Stimulated activated effector memory CD8-positive, alpha-beta T cell treated with anti-CD3 and anti-CD28 coated beads, Interleukin-12 subunit alpha, Interleukin-12 subunit beta, amount 100 ng/mL, for 72 hours (primary cell): ENCODE measurements at regions not wholly inside any gene's neighbourhood (a gene's known extent, or its start where the extent isn't known, plus 50 kb on each side); places are given as distances from the start of the nearest gene placed in this dataset.
"Not testable (repeated sequence)": the region's sequence is repeated elsewhere in the genome, so short reads cannot be mapped to it uniquely, and the experiment has no call there.

ENCODE experiments used
- ATAC-seq: fragments of 150-1000 bp; cut with Tn5 transposase; 2 replicates; pipeline ENCODE4 v1.10.0; 2021
- DNase-seq, 2 donors: peaks; one replicate each; pipeline ENCODE4 v3.0.0; 2021 to 2022; ENCODE audit warnings: low spot score in 2 of 2
- H3K27ac Mint-ChIP-seq: one replicate; pipeline ENCODE4 v1.8.0; 2022; ENCODE audit warnings: mild to moderate bottlenecking, mixed read lengths
- H3K36me3 Mint-ChIP-seq: one replicate; pipeline ENCODE4 v1.8.0; 2022; ENCODE audit warnings: mild to moderate bottlenecking, mixed read lengths
- H3K4me1 Mint-ChIP-seq: one replicate; pipeline ENCODE4 v1.8.0; 2022; ENCODE audit warnings: mixed read lengths
- H3K4me3 Mint-ChIP-seq: one replicate; pipeline ENCODE4 v1.8.0; 2022; ENCODE audit warnings: mild to moderate bottlenecking, mixed read lengths
- H3K9me3 Mint-ChIP-seq: one replicate; pipeline ENCODE4 v1.8.0; 2022; ENCODE audit warnings: mixed read lengths

- DNase-seq (no peak), ATAC-seq (no peak)
- peaks cover 6% of the 10 kb centered on the region for H3K9me3 Mint-ChIP-seq
- H3K27ac Mint-ChIP-seq, result no peak overlapping the region
- H3K4me3 Mint-ChIP-seq, result no peak overlapping the region
- no peaks in the 10 kb centered on the region for H3K36me3 Mint-ChIP-seq
- no peaks in the 10 kb centered on the region for H3K4me1 Mint-ChIP-seq
Observed at GRCh38 chr3:103532986-103533385, 1098.2 kb downstream of the ZPLD1 start.

GRCh38 chr3:103554451-103554850 is 1119.6 kb downstream of the ZPLD1 start:
- Mint-ChIP-seq H3K4me1 (no peaks in the 10 kb centered on the region), H3K9me3 (peaks cover 3% of the 10 kb centered on the region), H3K36me3 (no peaks in the 10 kb centered on the region), H3K27ac (no peak overlapping the region), H3K4me3 (no peak overlapping the region)
- no peak for DNase-seq
- no peak for ATAC-seq

- ATAC-seq, H3K27ac Mint-ChIP-seq, H3K4me3 Mint-ChIP-seq, H3K36me3 Mint-ChIP-seq, H3K4me1 Mint-ChIP-seq, H3K9me3 Mint-ChIP-seq, DNase-seq: not testable (repeated sequence)
Observed at GRCh38 chr3:103564116-103564515, 1129.3 kb downstream of the ZPLD1 start.

GRCh38 chr3:103585809-103586208 is 1151.0 kb downstream of the ZPLD1 start:
- ATAC-seq (no peak), DNase-seq (no peak)
- Mint-ChIP-seq H3K4me3 (no peak overlapping the region), H3K27ac (no peak overlapping the region), H3K4me1 (no peaks in the 10 kb centered on the region), H3K36me3 (no peaks in the 10 kb centered on the region), H3K9me3 (peaks cover 4% of the 10 kb centered on the region)

- DNase-seq (no peak), ATAC-seq (no peak)
- no peaks in the 10 kb centered on the region for H3K4me1 Mint-ChIP-seq
- H3K9me3 Mint-ChIP-seq, result peaks cover 8% of the 10 kb centered on the region
- H3K27ac Mint-ChIP-seq, result no peak overlapping the region
- H3K36me3 Mint-ChIP-seq, result no peaks in the 10 kb centered on the region
- H3K4me3 Mint-ChIP-seq, result no peak overlapping the region
Observed at GRCh38 chr3:103589770-103590169, 1155.0 kb downstream of the ZPLD1 start.

- Mint-ChIP-seq H3K4me1 (no peaks in the 10 kb centered on the region), H3K9me3 (no peaks in the 10 kb centered on the region), H3K4me3 (no peak overlapping the region), H3K27ac (no peak overlapping the region), H3K36me3 (no peaks in the 10 kb centered on the region)
- DNase-seq, result no peak
- no peak for ATAC-seq
Observed at GRCh38 chr3:103600844-103601243, 1166.0 kb downstream of the ZPLD1 start.

GRCh38 chr3:103601666-103602065 is 1166.9 kb downstream of the ZPLD1 start:
- peaks cover 3% of the 10 kb centered on the region for H3K9me3 Mint-ChIP-seq
- H3K36me3 Mint-ChIP-seq, result no peaks in the 10 kb centered on the region
- H3K4me1 Mint-ChIP-seq, result no peaks in the 10 kb centered on the region
- no peak for ATAC-seq
- no peak overlapping the region for H3K4me3 Mint-ChIP-seq
- no peak overlapping the region for H3K27ac Mint-ChIP-seq
- DNase-seq, result no peak

- Mint-ChIP-seq H3K9me3 (peaks cover 5% of the 10 kb centered on the region), H3K36me3 (no peaks in the 10 kb centered on the region), H3K4me3 (no peak overlapping the region), H3K4me1 (no peaks in the 10 kb centered on the region), H3K27ac (no peak overlapping the region)
- ATAC-seq (no peak), DNase-seq (no peak)
Observed at GRCh38 chr3:103609472-103609871, 1174.7 kb downstream of the ZPLD1 start.

GRCh38 chr3:103613397-103614156 is 1178.8 kb downstream of the ZPLD1 start:
- ATAC-seq (no peak), DNase-seq (no peak)
- no peaks in the 10 kb centered on the region for H3K36me3 Mint-ChIP-seq
- H3K4me1 Mint-ChIP-seq, result no peaks in the 10 kb centered on the region
- no peak overlapping the region for H3K27ac Mint-ChIP-seq
- no peak overlapping the region for H3K4me3 Mint-ChIP-seq
- H3K9me3 Mint-ChIP-seq, result peaks cover 3% of the 10 kb centered on the region

- ATAC-seq (no peak), DNase-seq (no peak)
- Mint-ChIP-seq H3K4me3 (no peak overlapping the region), H3K36me3 (no peaks in the 10 kb centered on the region), H3K4me1 (no peaks in the 10 kb centered on the region), H3K9me3 (peaks cover 3% of the 10 kb centered on the region), H3K27ac (no peak overlapping the region)
Observed at GRCh38 chr3:103614719-103615118, 1179.9 kb downstream of the ZPLD1 start.

GRCh38 chr3:103617961-103618360 is 1183.1 kb downstream of the ZPLD1 start:
- DNase-seq (no peak), ATAC-seq (no peak)
- Mint-ChIP-seq H3K4me3 (no peak overlapping the region), H3K9me3 (peaks cover 8% of the 10 kb centered on the region), H3K27ac (no peak overlapping the region), H3K36me3 (no peaks in the 10 kb centered on the region), H3K4me1 (no peaks in the 10 kb centered on the region)

- Mint-ChIP-seq H3K36me3 (no peaks in the 10 kb centered on the region), H3K4me3 (no peak overlapping the region), H3K9me3 (peaks cover 9% of the 10 kb centered on the region), H3K4me1 (no peaks in the 10 kb centered on the region), H3K27ac (no peak overlapping the region)
- ATAC-seq (no peak), DNase-seq (no peak)
Observed at GRCh38 chr3:103624271-103624670, 1189.5 kb downstream of the ZPLD1 start.

GRCh38 chr3:103629391-103629790 is 1194.6 kb downstream of the ZPLD1 start:
- no peak for DNase-seq

GRCh38 chr3:103644450-103644849 is 1209.6 kb downstream of the ZPLD1 start:
- H3K4me3 Mint-ChIP-seq, result no peak overlapping the region
- DNase-seq (no peak), ATAC-seq (no peak)
- no peaks in the 10 kb centered on the region for H3K4me1 Mint-ChIP-seq
- H3K36me3 Mint-ChIP-seq, result no peaks in the 10 kb centered on the region
- peaks cover 3% of the 10 kb centered on the region for H3K9me3 Mint-ChIP-seq
- H3K27ac Mint-ChIP-seq, result no peak overlapping the region

More at GRCh38 chr3:103629391-103629790, 1194.6 kb downstream of the ZPLD1 start:
- Mint-ChIP-seq H3K4me1 (no peaks in the 10 kb centered on the region), H3K9me3 (peaks cover 7% of the 10 kb centered on the region), H3K4me3 (no peak overlapping the region), H3K36me3 (no peaks in the 10 kb centered on the region), H3K27ac (no peak overlapping the region)
- ATAC-seq, result no peak

GRCh38 chr3:103653996-103654395 is 1219.2 kb downstream of the ZPLD1 start:
- Mint-ChIP-seq H3K9me3 (peaks cover 6% of the 10 kb centered on the region), H3K4me1 (no peaks in the 10 kb centered on the region), H3K27ac (no peak overlapping the region), H3K4me3 (no peak overlapping the region), H3K36me3 (no peaks in the 10 kb centered on the region)
- ATAC-seq (no peak), DNase-seq (no peak)

GRCh38 chr3:103657756-103658155 is 1222.9 kb downstream of the ZPLD1 start:
- Mint-ChIP-seq H3K27ac (no peak overlapping the region), H3K4me3 (no peak overlapping the region), H3K9me3 (peaks cover 6% of the 10 kb centered on the region), H3K36me3 (no peaks in the 10 kb centered on the region), H3K4me1 (no peaks in the 10 kb centered on the region)
- ATAC-seq (no peak), DNase-seq (no peak)
